WTC11 (cell line): ENCODE measurements at regions not wholly inside any gene's neighbourhood (a gene's known extent, or its start where the extent isn't known, plus 50 kb on each side); places are given as distances from the start of the nearest gene placed in this dataset.

ENCODE experiments used
- ATAC-seq: fragments of 200-7000 bp; cut with Tn5 transposase; 2 replicates; pipeline ENCODE4 v1.10.0; 2021; ENCODE audit warnings: mild to moderate bottlenecking, moderate library complexity
- CTCF ChIA-PET: fragments of 300-600 bp; sonication (Branson Sonifier 250); formaldehyde crosslinking; loops from one replicate; lab custom pipeline; 2021; ENCODE audit warnings: antibody characterized with exemption; lab: Charles Lee
- POLR2A ChIA-PET: fragments of 350-600 bp; sonication (Branson Sonifier 250); formaldehyde crosslinking; loops from one replicate; lab custom pipeline; 2021; ENCODE audit warnings: antibody characterized with exemption; lab: Charles Lee
- DNase-seq: peaks from one replicate; pipeline ENCODE4 v3.0.0; 2021; ENCODE audit warnings: low spot score
- H3K27ac Mint-ChIP-seq: 2 replicates; pipeline ENCODE4 v1.8.0; 2021; ENCODE audit warnings: mixed read lengths
- H3K27me3 Mint-ChIP-seq: 2 replicates; pipeline ENCODE4 v1.8.0; 2021; ENCODE audit warnings: low read depth, mild to moderate bottlenecking, moderate library complexity, mixed read lengths
- H3K36me3 Mint-ChIP-seq: 2 replicates; pipeline ENCODE4 v1.8.0; 2021; ENCODE audit warnings: mixed read lengths
- H3K4me1 Mint-ChIP-seq: 2 replicates; pipeline ENCODE4 v1.8.0; 2022; ENCODE audit warnings: mixed read lengths
- H3K4me3 Mint-ChIP-seq: 2 replicates; pipeline ENCODE4 v1.8.0; 2021; ENCODE audit warnings: mild to moderate bottlenecking, moderate library complexity, mixed read lengths
- H3K9me3 Mint-ChIP-seq: 2 replicates; pipeline ENCODE4 v1.8.0; 2021; ENCODE audit warnings: mixed read lengths
- CREM ChIP-seq: sonication (generic); formaldehyde crosslinking; IDR thresholded peaks from 2 replicates; pipeline ENCODE4 v1.8.1; 2022; ENCODE audit warnings: mild to moderate bottlenecking, missing genetic modification reagents, moderate library complexity
- ELF4 ChIP-seq: sonication (generic); formaldehyde crosslinking; IDR thresholded peaks from 2 replicates; pipeline ENCODE4 v1.8.1; 2022; ENCODE audit warnings: low read depth, mild to moderate bottlenecking, moderate library complexity, missing genetic modification reagents
- ETV6 ChIP-seq: sonication (generic); formaldehyde crosslinking; IDR thresholded peaks from 2 replicates; pipeline ENCODE4 v1.8.1; 2022; ENCODE audit warnings: mild to moderate bottlenecking, missing genetic modification reagents
- FOXP1 ChIP-seq: sonication (generic); formaldehyde crosslinking; IDR thresholded peaks from 2 replicates; pipeline ENCODE4 v1.8.0; 2022; ENCODE audit warnings: missing genetic modification reagents, mild to moderate bottlenecking, moderate library complexity, borderline replicate concordance
- MYBL2 ChIP-seq: sonication (generic); formaldehyde crosslinking; IDR thresholded peaks from 2 replicates; pipeline ENCODE4 v1.8.1; 2023; ENCODE audit warnings: mild to moderate bottlenecking, moderate library complexity, missing genetic modification reagents
- NR1H2 ChIP-seq: sonication (generic); formaldehyde crosslinking; IDR thresholded peaks from 2 replicates; pipeline ENCODE4 v1.9.0; 2021; ENCODE audit warnings: mild to moderate bottlenecking, moderate library complexity, missing genetic modification reagents
- RELA ChIP-seq: sonication (generic); formaldehyde crosslinking; IDR thresholded peaks from 2 replicates; pipeline ENCODE4 v1.8.1; 2022; ENCODE audit warnings: missing genetic modification reagents, mild to moderate bottlenecking, borderline replicate concordance
- SMAD4 ChIP-seq: sonication (generic); formaldehyde crosslinking; IDR thresholded peaks from 2 replicates; pipeline ENCODE4 v1.8.0; 2022; ENCODE audit warnings: mild to moderate bottlenecking, missing genetic modification reagents
- TCF7 ChIP-seq: sonication (generic); formaldehyde crosslinking; IDR thresholded peaks from 2 replicates; pipeline ENCODE4 v1.8.0; 2022; ENCODE audit warnings: mild to moderate bottlenecking, low read depth, missing genetic modification reagents, moderate library complexity
- TEAD1 ChIP-seq: sonication (generic); formaldehyde crosslinking; IDR thresholded peaks from 2 replicates; pipeline ENCODE4 v1.8.0; 2022; ENCODE audit warnings: mild to moderate bottlenecking, missing genetic modification reagents
- TEAD4 ChIP-seq: sonication (generic); formaldehyde crosslinking; IDR thresholded peaks from 2 replicates; pipeline ENCODE4 v1.8.0; 2022; ENCODE audit warnings: mild to moderate bottlenecking, missing genetic modification reagents
- TP53 ChIP-seq: sonication (generic); formaldehyde crosslinking; IDR thresholded peaks from 2 replicates; pipeline ENCODE4 v1.8.1; 2023; ENCODE audit warnings: mild to moderate bottlenecking, missing genetic modification reagents
- ZNF121 ChIP-seq: sonication (generic); formaldehyde crosslinking; IDR thresholded peaks from 2 replicates; pipeline ENCODE4 v1.8.0; 2023; ENCODE audit warnings: missing genetic modification reagents
- TF ChIP-seq, protein P1 (sequence below): sonication (generic); formaldehyde crosslinking; IDR thresholded peaks from 2 replicates; pipeline ENCODE4 v1.8.1; 2022; ENCODE audit warnings: mild to moderate bottlenecking, moderate library complexity, missing genetic modification reagents
- TF ChIP-seq, protein P2 (sequence below): sonication (generic); formaldehyde crosslinking; IDR thresholded peaks from 2 replicates; pipeline ENCODE4 v1.8.1; 2023; ENCODE audit warnings: mild to moderate bottlenecking, moderate library complexity, missing genetic modification reagents
- TF ChIP-seq, protein P3 (sequence below): sonication (generic); formaldehyde crosslinking; IDR thresholded peaks from 2 replicates; pipeline ENCODE4 v1.8.0; 2023; ENCODE audit warnings: missing genetic modification reagents
- TF ChIP-seq, protein P4 (sequence below): sonication (generic); formaldehyde crosslinking; conservative IDR thresholded peaks from 2 replicates; pipeline ENCODE4 v1.8.1; 2023; ENCODE audit warnings: mild to moderate bottlenecking, low read depth, missing genetic modification reagents, moderate library complexity
- TF ChIP-seq, protein P5 (sequence below): fragments of 250-450 bp; sonication (Bioruptor Pico); conservative IDR thresholded peaks from 2 replicates; pipeline ENCODE4 v1.9.0; 2021; ENCODE audit warnings: mild to moderate bottlenecking

DNA sequence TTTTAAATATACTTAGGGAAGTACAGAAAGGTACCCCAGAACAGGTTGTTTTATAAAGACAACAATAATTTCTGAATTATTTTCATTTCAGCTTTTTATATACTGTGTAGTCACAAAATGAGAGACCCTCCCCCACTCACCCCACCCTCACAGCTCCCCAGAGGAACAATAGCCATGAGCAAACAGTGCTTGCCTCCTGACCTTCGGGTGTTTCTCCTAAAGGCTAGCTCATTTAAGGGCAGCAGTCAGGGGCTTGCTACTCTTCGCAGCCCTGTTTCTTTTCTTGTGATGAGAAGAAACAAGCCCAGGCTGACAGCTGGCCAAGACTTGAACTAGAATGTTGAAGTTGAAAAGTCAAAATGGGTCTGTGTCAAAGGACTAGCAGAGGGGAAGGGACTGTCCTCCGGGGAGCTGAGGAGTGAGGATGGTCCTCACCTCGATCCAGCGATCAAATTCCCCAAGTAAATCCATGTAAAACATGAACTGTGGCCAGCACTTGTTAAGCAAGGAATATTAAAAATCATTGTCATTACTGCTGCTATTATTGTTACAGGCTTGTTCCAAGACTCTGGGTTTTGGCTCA is 133.8 kb upstream of the ARHGAP5 start:
- Mint-ChIP-seq H3K27ac (no peak overlapping the region), H3K4me1 (peaks cover 17% of the 10 kb centered on the region)
- TF ChIP-seq RELA (CRISPR knock-in tag) (no peak), TP53 (no peak), SMAD4 (CRISPR knock-in tag) (no peak), FOXP1 (CRISPR knock-in tag) (no peak), TEAD1 (CRISPR knock-in tag) (no peak), ELF4 (CRISPR knock-in tag) (no peak), MYBL2 (no peak), TCF7 (CRISPR knock-in tag) (no peak)
- TF ChIP-seq, protein P1, sequence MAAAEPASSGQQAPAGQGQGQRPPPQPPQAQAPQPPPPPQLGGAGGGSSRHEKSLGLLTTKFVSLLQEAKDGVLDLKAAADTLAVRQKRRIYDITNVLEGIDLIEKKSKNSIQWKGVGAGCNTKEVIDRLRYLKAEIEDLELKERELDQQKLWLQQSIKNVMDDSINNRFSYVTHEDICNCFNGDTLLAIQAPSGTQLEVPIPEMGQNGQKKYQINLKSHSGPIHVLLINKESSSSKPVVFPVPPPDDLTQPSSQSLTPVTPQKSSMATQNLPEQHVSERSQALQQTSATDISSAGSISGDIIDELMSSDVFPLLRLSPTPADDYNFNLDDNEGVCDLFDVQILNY = no peak
- TF ChIP-seq, protein P2, sequence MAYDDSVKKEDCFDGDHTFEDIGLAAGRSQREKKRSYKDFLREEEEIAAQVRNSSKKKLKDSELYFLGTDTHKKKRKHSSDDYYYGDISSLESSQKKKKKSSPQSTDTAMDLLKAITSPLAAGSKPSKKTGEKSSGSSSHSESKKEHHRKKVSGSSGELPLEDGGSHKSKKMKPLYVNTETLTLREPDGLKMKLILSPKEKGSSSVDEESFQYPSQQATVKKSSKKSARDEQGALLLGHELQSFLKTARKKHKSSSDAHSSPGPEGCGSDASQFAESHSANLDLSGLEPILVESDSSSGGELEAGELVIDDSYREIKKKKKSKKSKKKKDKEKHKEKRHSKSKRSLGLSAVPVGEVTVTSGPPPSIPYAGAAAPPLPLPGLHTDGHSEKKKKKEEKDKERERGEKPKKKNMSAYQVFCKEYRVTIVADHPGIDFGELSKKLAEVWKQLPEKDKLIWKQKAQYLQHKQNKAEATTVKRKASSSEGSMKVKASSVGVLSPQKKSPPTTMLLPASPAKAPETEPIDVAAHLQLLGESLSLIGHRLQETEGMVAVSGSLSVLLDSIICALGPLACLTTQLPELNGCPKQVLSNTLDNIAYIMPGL (CRISPR knock-in tag) = no peak
- TF ChIP-seq, protein P3, sequence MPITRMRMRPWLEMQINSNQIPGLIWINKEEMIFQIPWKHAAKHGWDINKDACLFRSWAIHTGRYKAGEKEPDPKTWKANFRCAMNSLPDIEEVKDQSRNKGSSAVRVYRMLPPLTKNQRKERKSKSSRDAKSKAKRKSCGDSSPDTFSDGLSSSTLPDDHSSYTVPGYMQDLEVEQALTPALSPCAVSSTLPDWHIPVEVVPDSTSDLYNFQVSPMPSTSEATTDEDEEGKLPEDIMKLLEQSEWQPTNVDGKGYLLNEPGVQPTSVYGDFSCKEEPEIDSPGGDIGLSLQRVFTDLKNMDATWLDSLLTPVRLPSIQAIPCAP = no peak
- TF ChIP-seq, all 79 proteins: peak for 0
- DNase-seq (no peak), ATAC-seq (no peak)
- no peaks in the 10 kb centered on the region for H3K9me3 Mint-ChIP-seq
- CTCF ChIA-PET = interaction anchor here (1.5 kb wide), 1 partner anchor 9 kb away, joined by 6 read pairs; no protein-coding TSS in a partner anchor
- no peaks in the 10 kb centered on the region for H3K27me3 Mint-ChIP-seq
- H3K36me3 Mint-ChIP-seq = no peaks in the 10 kb centered on the region
- POLR2A ChIA-PET = no interaction called here
- H3K4me3 Mint-ChIP-seq = no peak overlapping the region

DNA sequence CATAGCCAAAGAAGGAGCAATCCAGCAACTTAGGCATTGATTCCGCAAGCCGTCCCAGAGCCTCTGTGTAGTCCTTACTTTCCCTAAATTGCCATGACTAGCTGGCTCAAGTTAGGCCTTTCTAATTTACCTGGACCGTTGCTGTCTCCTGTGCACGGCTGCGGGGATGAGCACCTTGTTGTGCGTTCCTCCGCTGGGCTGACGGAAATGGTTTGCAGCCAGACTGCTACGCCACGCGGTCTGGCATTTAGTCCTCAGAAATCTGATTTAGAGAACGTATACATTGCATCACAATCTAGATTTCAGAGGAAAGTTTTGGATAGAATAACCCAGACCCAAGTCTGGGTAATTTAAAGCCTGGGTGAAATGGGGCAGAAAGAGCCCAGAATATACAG is 133.2 kb upstream of the ARHGAP5 start:
- no peaks in the 10 kb centered on the region for H3K36me3 Mint-ChIP-seq
- DNase-seq (no peak), ATAC-seq (no peak)
- H3K4me3 Mint-ChIP-seq = no peak overlapping the region
- H3K4me1 Mint-ChIP-seq = peaks cover 17% of the 10 kb centered on the region
- H3K27me3 Mint-ChIP-seq = no peaks in the 10 kb centered on the region
- ChIA-PET POLR2A (no interaction called here), CTCF (interaction anchor here (1.5 kb wide), 1 partner anchor 9 kb away, joined by 6 read pairs; no protein-coding TSS in a partner anchor)
- no peak overlapping the region for H3K27ac Mint-ChIP-seq
- H3K9me3 Mint-ChIP-seq = no peaks in the 10 kb centered on the region
- TF ChIP-seq TEAD4 (CRISPR knock-in tag) (no peak), ETV6 (CRISPR knock-in tag) (no peak), NR1H2 (no peak), ZNF121 (CRISPR knock-in tag) (no peak), CREM (CRISPR knock-in tag) (no peak)
- TF ChIP-seq, protein P4, sequence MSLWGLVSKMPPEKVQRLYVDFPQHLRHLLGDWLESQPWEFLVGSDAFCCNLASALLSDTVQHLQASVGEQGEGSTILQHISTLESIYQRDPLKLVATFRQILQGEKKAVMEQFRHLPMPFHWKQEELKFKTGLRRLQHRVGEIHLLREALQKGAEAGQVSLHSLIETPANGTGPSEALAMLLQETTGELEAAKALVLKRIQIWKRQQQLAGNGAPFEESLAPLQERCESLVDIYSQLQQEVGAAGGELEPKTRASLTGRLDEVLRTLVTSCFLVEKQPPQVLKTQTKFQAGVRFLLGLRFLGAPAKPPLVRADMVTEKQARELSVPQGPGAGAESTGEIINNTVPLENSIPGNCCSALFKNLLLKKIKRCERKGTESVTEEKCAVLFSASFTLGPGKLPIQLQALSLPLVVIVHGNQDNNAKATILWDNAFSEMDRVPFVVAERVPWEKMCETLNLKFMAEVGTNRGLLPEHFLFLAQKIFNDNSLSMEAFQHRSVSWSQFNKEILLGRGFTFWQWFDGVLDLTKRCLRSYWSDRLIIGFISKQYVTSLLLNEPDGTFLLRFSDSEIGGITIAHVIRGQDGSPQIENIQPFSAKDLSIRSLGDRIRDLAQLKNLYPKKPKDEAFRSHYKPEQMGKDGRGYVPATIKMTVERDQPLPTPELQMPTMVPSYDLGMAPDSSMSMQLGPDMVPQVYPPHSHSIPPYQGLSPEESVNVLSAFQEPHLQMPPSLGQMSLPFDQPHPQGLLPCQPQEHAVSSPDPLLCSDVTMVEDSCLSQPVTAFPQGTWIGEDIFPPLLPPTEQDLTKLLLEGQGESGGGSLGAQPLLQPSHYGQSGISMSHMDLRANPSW (CRISPR knock-in tag) = no peak
- TF ChIP-seq, protein P5, sequence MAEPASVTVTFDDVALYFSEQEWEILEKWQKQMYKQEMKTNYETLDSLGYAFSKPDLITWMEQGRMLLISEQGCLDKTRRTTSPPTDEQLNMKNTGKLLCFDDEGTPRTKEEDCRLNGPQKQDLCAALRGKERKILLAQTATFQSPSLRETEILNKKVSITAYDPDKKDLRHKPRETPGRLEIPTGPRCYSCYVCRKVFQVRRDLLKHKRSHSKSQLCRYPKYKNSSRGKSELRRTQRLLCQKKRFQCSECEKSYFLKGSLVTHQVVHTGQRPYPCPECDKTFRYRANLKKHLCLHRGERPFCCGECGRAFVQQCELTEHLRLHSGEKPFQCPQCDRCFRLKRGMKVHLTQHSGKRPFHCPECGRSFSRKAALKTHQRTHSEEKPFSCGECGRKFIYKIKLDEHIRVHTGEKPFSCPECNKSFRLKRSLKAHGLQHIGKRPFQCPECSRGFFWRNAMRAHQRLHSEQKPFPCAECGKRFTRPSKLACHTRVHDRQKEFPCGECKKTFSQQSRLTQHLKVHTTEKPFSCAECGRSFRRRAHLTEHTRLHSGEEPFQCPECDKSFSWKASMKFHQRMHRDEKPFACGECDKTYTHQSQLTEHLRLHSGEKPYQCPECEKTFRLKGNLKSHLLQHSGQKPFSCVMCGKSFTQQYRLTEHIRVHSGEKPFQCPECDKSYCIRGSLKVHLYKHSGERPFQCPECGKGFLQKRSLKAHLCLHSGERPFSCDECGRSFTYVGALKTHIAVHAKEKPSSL (CRISPR knock-in tag) = no peak
